ENCODE measurements at regions not wholly inside any gene's neighbourhood (a gene's known extent, or its start where the extent isn't known, plus 50 kb on each side); places are given as distances from the start of the nearest gene placed in this dataset.

DNA sequence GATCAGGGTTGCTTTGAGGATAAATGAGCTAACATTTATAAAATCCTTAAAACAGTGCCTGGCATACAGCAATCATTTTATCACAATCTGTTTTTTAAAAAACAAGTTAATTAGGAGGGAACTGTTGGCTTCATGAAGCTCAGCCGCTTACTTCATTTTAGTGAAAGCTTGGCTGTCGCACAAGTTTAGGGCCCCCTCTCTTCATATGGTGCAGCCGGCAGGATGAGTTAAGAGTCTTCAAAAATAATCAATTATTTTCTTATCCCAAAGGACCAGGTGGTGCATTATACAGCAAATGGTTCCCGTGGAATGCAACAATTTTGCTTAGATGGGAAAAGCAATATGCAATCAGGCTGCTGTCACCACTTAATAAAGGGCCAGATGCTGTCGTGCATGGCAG is 57.4 kb upstream of the PROKR2 start:
- no peaks in the 10 kb centered on the region for H3K36me3 ChIP-seq (ENCODE audit: control insufficient read depth, insufficient read depth, low read length)
- WGBS (ENCODE audit: insufficient coverage), result 20% methylated on average over 1 of the region's 5 CpGs
- DNase-seq (ENCODE audit: low read depth in 4 of 6, low spot score in 6 of 6), result peak in 2 of 6 donors; percentile 50 to 92
- H3K4me1 ChIP-seq (ENCODE audit: control insufficient read depth, insufficient read depth, low read length), result no peaks in the 10 kb centered on the region
- H3K9me3 ChIP-seq (ENCODE audit: control insufficient read depth, insufficient read depth, low read length), result no peaks in the 10 kb centered on the region
- no peaks in the 10 kb centered on the region for H3K27me3 ChIP-seq (ENCODE audit: control insufficient read depth, insufficient read depth, low read length)
- no peak overlapping the region for H3K27ac ChIP-seq (ENCODE audit: low read depth, low read length)
- no peak overlapping the region for H3K4me3 ChIP-seq (ENCODE audit: low read depth, low read length)

DNA sequence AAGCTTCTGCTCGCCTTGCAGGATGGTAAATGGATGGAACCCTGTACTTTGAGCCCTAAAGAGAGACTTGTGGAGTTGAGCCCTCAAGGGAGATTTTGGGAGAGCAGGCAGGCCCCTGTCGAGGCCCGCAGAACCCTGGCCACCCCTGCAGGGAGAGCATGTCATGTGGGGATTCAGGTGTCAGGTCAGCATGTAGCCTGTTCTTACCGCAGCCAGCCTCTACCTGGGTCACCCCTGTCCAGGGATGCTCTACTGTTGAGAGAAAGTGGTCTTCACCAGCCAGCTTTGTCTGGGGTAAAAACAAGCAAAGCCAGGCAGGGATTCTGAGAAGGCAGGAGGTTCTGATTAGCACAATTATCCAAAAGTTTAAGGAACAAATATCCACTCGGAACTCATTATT is 55.6 kb upstream of the PROKR2 start:
- no peaks in the 10 kb centered on the region for H3K36me3 ChIP-seq (ENCODE audit: control insufficient read depth, insufficient read depth, low read length)
- no peak overlapping the region for H3K4me3 ChIP-seq (ENCODE audit: low read depth, low read length)
- DNase-seq (ENCODE audit: low read depth in 4 of 6, low spot score in 6 of 6), result no peak
- H3K9me3 ChIP-seq (ENCODE audit: control insufficient read depth, insufficient read depth, low read length), result no peaks in the 10 kb centered on the region
- no peaks in the 10 kb centered on the region for H3K4me1 ChIP-seq (ENCODE audit: control insufficient read depth, insufficient read depth, low read length)
- H3K27me3 ChIP-seq (ENCODE audit: control insufficient read depth, insufficient read depth, low read length), result no peaks in the 10 kb centered on the region
- no peak overlapping the region for H3K27ac ChIP-seq (ENCODE audit: low read depth, low read length)
- WGBS (ENCODE audit: insufficient coverage), result 92% methylated on average over 4 of the region's 5 CpGs

DNA sequence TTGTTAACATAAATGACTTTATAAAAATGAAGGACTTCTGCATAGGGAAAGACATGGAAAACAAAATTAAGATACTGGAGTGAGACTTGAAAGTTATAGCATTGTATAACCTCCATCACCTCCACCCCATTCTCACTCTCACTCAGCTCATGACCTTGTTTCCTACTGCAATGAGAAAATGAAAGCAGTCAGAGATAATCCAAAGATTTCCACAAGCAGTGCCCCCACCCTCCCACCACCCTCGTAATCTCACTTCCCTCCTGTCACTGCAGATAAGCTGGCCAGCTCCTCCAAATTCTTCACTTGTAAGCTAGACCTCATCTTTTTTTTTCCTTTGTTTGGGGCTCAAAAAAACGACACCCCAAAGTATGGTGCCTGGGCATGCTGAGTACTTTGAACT is 52.9 kb upstream of the PROKR2 start:
- Histone ChIP-seq H3K27ac (ENCODE audit: low read depth, low read length) (no peak overlapping the region), H3K4me3 (ENCODE audit: low read depth, low read length) (no peak overlapping the region), H3K9me3 (ENCODE audit: control insufficient read depth, insufficient read depth, low read length) (no peaks in the 10 kb centered on the region), H3K27me3 (ENCODE audit: control insufficient read depth, insufficient read depth, low read length) (no peaks in the 10 kb centered on the region), H3K36me3 (ENCODE audit: control insufficient read depth, insufficient read depth, low read length) (no peaks in the 10 kb centered on the region), H3K4me1 (ENCODE audit: control insufficient read depth, insufficient read depth, low read length) (no peaks in the 10 kb centered on the region)
- WGBS (ENCODE audit: insufficient coverage), result 71% methylated on average over 2 of the region's 2 CpGs
- no peak for DNase-seq (ENCODE audit: low read depth in 4 of 6, low spot score in 6 of 6)

Measured in spinal cord (tissue), 9 donors.